ENCODE measurements at regions not wholly inside any gene's neighbourhood (a gene's known extent, or its start where the extent isn't known, plus 50 kb on each side); places are given as distances from the start of the nearest gene placed in this dataset.
"Not testable (repeated sequence)": the region's sequence is repeated elsewhere in the genome, so short reads cannot be mapped to it uniquely, and the experiment has no call there.

DNA sequence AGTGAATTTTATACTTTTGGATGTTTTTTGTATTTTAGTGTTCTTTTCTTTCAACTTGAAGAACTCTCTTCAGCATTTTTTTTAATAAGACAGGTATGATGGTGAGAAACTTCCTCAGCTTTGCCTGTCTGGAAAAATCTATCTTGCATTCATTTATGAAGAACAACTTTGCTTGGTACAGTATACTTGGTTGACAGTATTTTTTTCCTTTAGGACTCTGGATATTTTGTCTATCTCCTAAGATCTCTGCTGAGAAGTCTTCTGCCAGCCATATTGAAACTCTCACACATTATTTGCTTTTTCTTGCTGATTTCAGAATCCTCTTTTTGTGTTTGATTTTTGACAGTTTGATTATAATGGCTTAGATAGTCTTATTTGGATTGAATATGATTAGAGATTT, 405.0 kb upstream of the GHITM start:
- in situ Hi-C loops (cut with HindIII; ENCODE audit: low pct_ligation_motif_present, low pct_unique_long_range_greater_than_20kb, low sequenced_read_pairs), result no loop called here
- no peak for DNase-seq

DNA sequence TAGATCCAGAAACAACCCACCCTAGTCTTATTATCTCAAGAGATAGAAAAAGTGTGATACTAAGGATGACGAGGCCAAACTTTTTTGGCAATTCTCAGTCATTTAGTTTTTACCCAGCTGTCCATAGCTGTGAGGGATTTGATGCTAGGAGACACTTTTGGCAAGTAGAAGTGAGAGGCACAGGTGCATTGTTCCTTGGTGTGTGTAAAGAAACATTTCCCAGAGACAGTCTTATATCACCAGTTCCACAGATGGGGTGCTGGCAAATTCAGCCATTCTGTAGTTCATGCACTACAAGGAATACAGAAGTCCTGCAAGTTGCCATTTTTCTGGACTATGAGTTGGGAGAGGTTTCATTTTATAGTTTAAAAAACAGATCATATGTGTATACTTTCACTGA, 403.3 kb upstream of the GHITM start:
- no peak for DNase-seq
- in situ Hi-C loops (cut with HindIII; ENCODE audit: low pct_ligation_motif_present, low pct_unique_long_range_greater_than_20kb, low sequenced_read_pairs), result no loop called here

DNA sequence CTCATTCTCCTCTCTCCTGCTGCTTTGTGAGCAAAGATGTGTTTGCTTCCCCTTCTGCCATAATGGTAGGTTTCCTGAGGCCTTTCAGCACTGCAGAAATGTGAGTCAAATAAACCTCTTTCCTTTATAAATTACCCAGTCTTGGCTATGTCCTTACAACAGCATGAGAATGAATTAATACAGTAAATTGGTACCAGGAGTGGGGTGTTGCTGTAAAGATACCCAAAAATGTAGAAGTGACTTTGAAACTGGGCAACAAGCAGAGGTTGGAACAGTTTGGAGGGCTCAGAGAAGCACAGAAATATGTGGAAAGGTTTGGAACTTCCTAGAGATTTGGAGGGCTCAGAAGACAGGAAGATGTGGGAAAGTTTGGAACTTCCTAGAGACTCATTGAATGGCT, 388.7 kb upstream of the GHITM start:
- in situ Hi-C loops (cut with HindIII; ENCODE audit: low pct_ligation_motif_present, low pct_unique_long_range_greater_than_20kb, low sequenced_read_pairs), result no loop called here
- no peak for DNase-seq

GRCh38 chr10:83753490-83753889, 385.8 kb upstream of the GHITM start:
- in situ Hi-C loops (cut with HindIII; ENCODE audit: low pct_ligation_motif_present, low pct_unique_long_range_greater_than_20kb, low sequenced_read_pairs), result no loop called here
- DNase-seq, result no peak

GRCh38 chr10:83754857-83755256, 384.5 kb upstream of the GHITM start:
- in situ Hi-C loops (cut with HindIII; ENCODE audit: low pct_ligation_motif_present, low pct_unique_long_range_greater_than_20kb, low sequenced_read_pairs), result no loop called here
- DNase-seq, result no peak

GRCh38 chr10:83760142-83760541, 379.2 kb upstream of the GHITM start:
- DNase-seq, result no peak
- in situ Hi-C loops (cut with HindIII; ENCODE audit: low pct_ligation_motif_present, low pct_unique_long_range_greater_than_20kb, low sequenced_read_pairs), result no loop called here

DNA sequence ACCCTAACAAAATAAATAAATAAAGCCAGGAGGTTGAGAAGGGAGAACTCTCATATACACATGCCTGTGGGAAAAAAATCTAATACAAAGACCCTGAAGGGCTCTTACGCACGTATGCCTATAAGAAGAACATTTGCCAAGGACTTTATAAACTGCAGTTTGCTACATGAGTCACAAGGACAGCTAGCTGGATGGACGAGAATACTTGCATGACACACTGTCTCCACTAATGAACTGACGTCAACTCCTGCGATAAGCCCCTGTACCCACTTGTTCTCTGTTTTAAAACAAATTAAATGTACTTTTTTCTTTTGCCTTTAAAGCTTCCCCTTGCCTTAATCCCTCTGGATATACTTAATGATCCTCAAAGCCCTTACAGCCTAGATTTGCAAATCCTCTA, 374.6 kb upstream of the GHITM start:
- in situ Hi-C loops (cut with HindIII; ENCODE audit: low pct_ligation_motif_present, low pct_unique_long_range_greater_than_20kb, low sequenced_read_pairs), result no loop called here
- no peak for DNase-seq

DNA sequence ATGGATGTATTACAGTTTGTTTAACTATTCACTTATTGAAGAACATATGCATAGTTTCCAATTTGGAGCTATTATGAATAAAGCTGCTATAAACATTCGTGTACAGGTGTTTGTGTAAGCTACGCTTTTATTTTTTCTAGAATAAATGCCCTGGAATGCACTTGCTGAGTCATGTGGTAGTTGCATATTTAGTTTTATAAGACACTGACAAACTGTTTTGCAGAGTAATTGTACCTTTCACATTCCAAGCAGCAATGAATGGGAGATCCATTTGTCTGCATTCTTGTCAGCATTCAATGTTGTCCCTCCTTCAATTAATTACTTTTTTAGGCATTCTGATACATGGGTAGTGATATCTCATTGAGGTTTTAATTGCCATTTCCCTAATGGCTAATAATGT, 373.6 kb upstream of the GHITM start:
- in situ Hi-C loops (cut with HindIII; ENCODE audit: low pct_ligation_motif_present, low pct_unique_long_range_greater_than_20kb, low sequenced_read_pairs), result no loop called here
- DNase-seq, result no peak

DNA sequence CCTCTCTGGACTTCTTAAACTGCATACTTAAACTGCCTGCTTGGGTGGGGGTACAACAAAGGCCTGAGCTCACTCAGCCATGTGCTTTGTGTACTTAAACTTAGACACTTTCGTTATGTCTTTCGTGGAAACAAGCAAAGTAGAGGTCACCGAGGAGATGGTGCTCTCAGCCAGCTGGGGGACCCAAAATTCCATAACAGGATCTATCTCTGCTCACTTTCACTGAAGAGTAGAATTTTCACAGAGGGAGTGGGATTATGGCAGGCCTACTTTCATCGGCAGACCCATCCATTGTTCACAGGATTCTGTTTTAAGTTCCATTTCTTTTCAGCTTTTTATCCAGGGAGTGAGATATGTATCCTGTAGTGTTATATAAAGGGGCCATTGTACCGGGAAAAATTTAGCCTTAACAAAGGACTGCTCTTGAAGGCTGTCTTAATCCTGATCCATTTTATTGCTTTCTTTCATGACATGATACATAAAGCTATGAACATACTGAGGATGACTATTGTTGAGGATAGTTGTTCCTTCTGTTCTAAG, 370.0 kb upstream of the GHITM start:
- no peak for DNase-seq
- in situ Hi-C loops (cut with HindIII; ENCODE audit: low pct_ligation_motif_present, low pct_unique_long_range_greater_than_20kb, low sequenced_read_pairs), result no loop called here

DNA sequence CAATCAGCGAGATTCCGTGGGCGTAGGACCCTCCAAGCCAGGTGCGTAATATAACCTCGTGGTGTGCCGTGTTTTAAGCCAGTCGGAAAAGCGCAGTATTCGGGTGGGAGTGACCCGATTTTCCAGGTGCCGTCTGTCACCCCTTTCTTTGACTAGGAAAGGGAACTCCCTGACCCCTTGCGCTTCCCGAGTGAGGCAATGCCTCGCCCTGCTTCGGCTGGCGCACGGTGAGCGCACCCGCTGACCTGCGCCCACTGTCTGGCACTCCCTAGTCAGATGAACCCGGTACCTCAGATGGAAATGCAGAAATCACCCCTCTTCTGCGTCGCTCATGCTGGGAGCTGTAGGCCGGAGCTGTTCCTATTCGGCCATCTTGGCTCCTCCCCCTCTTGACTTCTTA, 352.6 kb upstream of the GHITM start:
- DNase-seq; in situ Hi-C loops (cut with HindIII; ENCODE audit: low pct_ligation_motif_present, low pct_unique_long_range_greater_than_20kb, low sequenced_read_pairs): not testable (repeated sequence)

DNA sequence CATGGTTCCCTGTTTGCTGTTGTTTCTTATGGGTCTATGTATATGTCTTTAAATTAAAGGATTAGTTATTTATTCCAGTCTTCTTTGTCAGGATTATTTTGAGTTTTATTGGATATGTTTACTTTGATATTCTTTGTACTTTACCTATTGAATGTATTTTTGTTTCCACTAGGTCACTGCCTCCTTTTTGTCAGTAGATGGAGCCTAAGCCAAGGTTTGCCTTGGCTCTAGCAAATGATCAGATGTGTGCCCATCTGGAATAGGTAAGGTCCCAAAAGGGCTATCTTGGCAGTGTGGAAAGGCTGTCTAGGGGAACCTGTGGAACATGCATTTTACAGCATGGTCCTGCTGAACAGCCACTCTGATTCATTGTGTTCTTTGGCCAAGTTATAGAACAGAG, 337.3 kb upstream of the GHITM start:
- DNase-seq, result no peak
- in situ Hi-C loops (cut with HindIII; ENCODE audit: low pct_ligation_motif_present, low pct_unique_long_range_greater_than_20kb, low sequenced_read_pairs), result no loop called here

DNA sequence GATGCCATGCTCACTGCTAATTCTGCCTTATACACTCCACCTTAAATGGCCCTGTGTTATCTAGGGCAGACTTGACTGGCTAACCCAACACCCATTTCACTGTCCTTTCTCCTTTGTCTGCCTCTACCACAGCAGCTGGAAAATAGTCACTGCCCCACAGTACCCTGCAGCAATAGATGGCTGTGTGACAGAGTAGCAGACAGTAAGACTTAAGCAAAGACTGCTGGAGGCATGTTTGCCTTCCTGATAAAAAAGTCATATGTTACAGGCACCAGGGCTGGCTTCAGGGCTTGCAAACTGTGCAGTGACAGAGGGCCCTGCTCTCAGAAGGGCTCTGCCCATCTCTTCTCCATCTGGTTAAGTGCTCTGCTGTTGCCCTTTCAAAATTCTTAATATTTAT, 332.6 kb upstream of the GHITM start:
- in situ Hi-C loops (cut with HindIII; ENCODE audit: low pct_ligation_motif_present, low pct_unique_long_range_greater_than_20kb, low sequenced_read_pairs), result no loop called here

GRCh38 chr10:83809001-83809400, 330.3 kb upstream of the GHITM start:
- in situ Hi-C loops (cut with HindIII; ENCODE audit: low pct_ligation_motif_present, low pct_unique_long_range_greater_than_20kb, low sequenced_read_pairs), result no loop called here
- DNase-seq, result no peak

More for the DNA sequence above, 332.6 kb upstream of the GHITM start:
- no peak for DNase-seq

DNA sequence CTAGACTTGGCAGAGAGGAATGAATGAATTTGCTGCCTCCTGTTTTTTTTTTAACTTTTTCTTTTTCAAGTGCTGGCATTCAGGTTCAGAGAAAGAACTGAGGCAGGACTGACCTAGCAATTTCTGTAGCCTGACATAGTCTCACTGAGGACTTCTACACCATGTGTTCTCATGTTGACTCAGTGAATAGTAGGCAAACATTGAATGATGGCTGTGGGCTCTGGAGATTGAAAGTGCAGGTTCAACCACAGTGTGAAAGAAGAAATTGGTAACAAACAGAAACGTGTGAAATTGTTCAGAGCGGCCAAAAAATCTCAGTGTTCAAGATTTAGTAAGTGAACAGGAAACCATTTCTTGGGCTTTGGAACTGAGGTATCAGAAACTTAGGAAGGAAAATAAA, 322.4 kb upstream of the GHITM start:
- in situ Hi-C loops (cut with HindIII; ENCODE audit: low pct_ligation_motif_present, low pct_unique_long_range_greater_than_20kb, low sequenced_read_pairs), result no loop called here
- no peak for DNase-seq

GRCh38 chr10:83817797-83818196, 321.5 kb upstream of the GHITM start:
- in situ Hi-C loops (cut with HindIII; ENCODE audit: low pct_ligation_motif_present, low pct_unique_long_range_greater_than_20kb, low sequenced_read_pairs), result no loop called here
- no peak for DNase-seq

DNA sequence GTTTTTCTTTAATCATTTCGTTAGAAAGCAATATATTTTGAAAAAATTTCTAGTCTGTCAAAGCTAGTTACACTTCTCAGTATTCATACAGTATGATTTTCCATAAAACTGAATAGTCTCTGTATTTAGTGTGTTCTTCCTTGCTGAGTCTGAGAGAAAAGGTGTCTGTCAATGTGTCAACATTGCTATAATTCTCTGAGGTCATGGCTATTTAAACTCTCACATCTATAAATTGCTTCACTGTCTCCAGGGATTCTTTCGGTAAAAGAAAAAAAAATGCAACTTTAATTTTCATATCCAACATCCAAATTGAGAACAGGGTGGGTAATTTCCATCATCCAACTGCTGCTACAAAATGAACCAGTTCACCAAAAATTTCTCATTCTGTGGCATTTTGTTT, 319.7 kb upstream of the GHITM start:
- in situ Hi-C loops (cut with HindIII; ENCODE audit: low pct_ligation_motif_present, low pct_unique_long_range_greater_than_20kb, low sequenced_read_pairs), result no loop called here
- DNase-seq, result no peak

- DNase-seq, result no peak
- in situ Hi-C loops (cut with HindIII; ENCODE audit: low pct_ligation_motif_present, low pct_unique_long_range_greater_than_20kb, low sequenced_read_pairs), result no loop called here
Measured at GRCh38 chr10:83820033-83820432, 319.3 kb upstream of the GHITM start.

DNA sequence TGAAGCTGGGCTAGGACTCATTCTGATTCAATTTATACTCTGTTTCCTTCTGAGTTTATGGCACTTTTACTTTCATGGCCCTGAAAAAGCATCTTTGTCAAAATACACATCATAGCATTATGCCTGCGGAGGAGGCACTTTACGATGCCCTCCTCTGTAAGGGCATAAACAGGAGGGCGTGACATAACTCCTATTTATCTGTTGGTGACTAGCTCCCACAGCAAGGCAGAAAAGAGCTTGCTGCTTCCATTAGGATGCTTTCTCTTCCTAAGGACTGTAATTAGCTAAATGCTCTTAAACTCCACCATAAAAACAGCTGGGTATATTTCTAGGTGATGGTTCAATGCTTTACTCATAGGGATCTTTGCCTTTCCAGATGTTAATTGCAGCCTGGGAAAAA, 315.2 kb upstream of the GHITM start:
- in situ Hi-C loops (cut with HindIII; ENCODE audit: low pct_ligation_motif_present, low pct_unique_long_range_greater_than_20kb, low sequenced_read_pairs), result no loop called here
- DNase-seq, result no peak

DNA sequence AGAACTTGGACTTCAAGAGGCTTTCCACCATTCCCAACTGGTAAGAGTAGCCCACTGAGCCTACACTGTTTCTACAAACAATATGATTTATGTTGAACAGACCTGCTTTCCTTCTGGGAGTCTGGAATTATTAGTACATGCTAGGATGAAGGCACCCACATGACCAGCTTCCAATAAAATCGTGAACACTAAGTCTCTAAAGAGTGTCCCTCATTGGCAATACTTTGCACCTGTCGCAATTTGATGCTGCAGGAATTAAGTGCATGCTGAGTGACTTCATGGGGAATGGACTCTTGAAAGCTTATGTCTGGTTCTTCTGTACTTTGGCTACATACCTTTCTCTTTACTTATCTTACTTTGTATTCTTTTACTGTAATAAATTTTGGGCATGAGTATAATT, 305.2 kb upstream of the GHITM start:
- in situ Hi-C loops (cut with HindIII; ENCODE audit: low pct_ligation_motif_present, low pct_unique_long_range_greater_than_20kb, low sequenced_read_pairs), result no loop called here

DNA sequence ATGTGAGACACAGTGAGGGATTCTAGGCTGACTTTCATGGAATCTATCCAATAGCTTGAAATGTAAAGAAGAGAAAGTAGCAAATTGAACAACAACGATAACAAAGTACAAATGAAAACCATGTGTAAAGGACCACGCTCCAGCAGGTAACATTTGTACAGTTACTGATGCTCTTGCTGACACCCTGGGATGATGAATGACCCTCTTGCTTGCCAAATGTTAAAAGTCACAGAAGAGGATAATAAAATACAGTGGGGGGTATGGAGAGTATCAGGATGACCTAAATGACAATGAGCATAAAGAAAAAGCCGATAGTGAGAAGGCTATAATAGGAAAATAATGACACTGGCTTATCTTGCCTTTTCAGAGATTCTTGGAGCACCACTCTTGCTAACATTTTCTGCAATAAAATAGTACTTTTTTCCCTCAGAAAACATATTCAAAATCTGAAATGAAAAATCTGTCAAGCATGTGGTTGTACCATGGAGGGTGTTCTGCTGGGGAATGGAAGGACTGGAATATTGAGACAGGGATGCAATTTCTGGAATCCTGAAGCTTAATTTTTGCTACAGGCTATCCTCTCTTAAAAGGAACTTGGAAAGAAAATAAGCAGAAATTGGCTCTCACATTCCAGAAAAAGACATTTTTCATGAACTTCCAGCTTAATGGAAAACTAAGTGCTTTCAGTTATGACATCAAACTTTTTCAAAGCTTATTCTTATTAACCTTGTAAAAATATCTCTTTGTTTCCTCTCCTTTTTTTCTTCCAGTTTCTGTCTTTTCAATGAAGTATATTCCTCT, 303.2 kb upstream of the GHITM start:
- in situ Hi-C loops (cut with HindIII; ENCODE audit: low pct_ligation_motif_present, low pct_unique_long_range_greater_than_20kb, low sequenced_read_pairs), result no loop called here
- DNase-seq, result no peak

More for the DNA sequence above, 305.2 kb upstream of the GHITM start:
- no peak for DNase-seq
